Posterior cingulate gyrus (tissue), 11 donors: ENCODE measurements at regions not wholly inside any gene's neighbourhood (a gene's known extent, or its start where the extent isn't known, plus 50 kb on each side); places are given as distances from the start of the nearest gene placed in this dataset.
"Not testable (repeated sequence)": the region's sequence is repeated elsewhere in the genome, so short reads cannot be mapped to it uniquely, and the experiment has no call there.

Experiments
- DNase-seq, 10 donors: peaks; one replicate each; pipeline versions ENCODE4 v3.0.0 to v3.0.0-alpha.2; 2020 to 2021; ENCODE audit warnings: mixed read lengths in 3 of 10
- intact Hi-C: fragments of 100-400 bp; cut with DNase I; formaldehyde crosslinking; loops from one replicate; pipeline ENCODE4 v1.15.1; 2023

GRCh38 chr10:126722726-126723125, 52.2 kb upstream of the C10orf90 start:
- no peak for DNase-seq
- intact Hi-C loops, result no loop called here

- no peak for DNase-seq
- intact Hi-C loops, result no loop called here
Measured at GRCh38 chr10:126723226-126723625, 52.7 kb upstream of the C10orf90 start.

GRCh38 chr10:126729314-126729870, 58.9 kb upstream of the C10orf90 start:
- intact Hi-C loops, result no loop called here
- no peak for DNase-seq

- no peak for DNase-seq
- intact Hi-C loops, result no loop called here
Measured at GRCh38 chr10:126730856-126731609, 60.5 kb upstream of the C10orf90 start.

- DNase-seq, result no peak
Measured at GRCh38 chr10:126731610-126731990, 61.1 kb upstream of the C10orf90 start.

GRCh38 chr10:126732308-126732707, 61.8 kb upstream of the C10orf90 start:
- no peak for DNase-seq

More at GRCh38 chr10:126731610-126731990, 61.1 kb upstream of the C10orf90 start:
- intact Hi-C loops, result no loop called here

GRCh38 chr10:126732868-126733267, 62.4 kb upstream of the C10orf90 start:
- intact Hi-C loops, result no loop called here
- DNase-seq, result no peak

More at GRCh38 chr10:126732308-126732707, 61.8 kb upstream of the C10orf90 start:
- intact Hi-C loops, result no loop called here

- DNase-seq, result no peak
- intact Hi-C loops, result no loop called here
Measured at GRCh38 chr10:126734015-126734414, 63.5 kb upstream of the C10orf90 start.

- peak in 3 of 10 donors; percentile 12 to 83 (median 17) for DNase-seq
- intact Hi-C loops, result no loop called here
Measured at GRCh38 chr10:126734967-126735366, 64.5 kb upstream of the C10orf90 start.

GRCh38 chr10:126736142-126736541, 65.6 kb upstream of the C10orf90 start:
- DNase-seq, result no peak
- intact Hi-C loops, result no loop called here

GRCh38 chr10:126736727-126737126, 66.2 kb upstream of the C10orf90 start:
- intact Hi-C loops, result no loop called here

GRCh38 chr10:126738001-126738400, 67.5 kb upstream of the C10orf90 start:
- intact Hi-C loops, result no loop called here
- DNase-seq, result no peak

More at GRCh38 chr10:126736727-126737126, 66.2 kb upstream of the C10orf90 start:
- DNase-seq, result no peak

GRCh38 chr10:126744571-126744970, 74.1 kb upstream of the C10orf90 start:
- DNase-seq, result no peak
- intact Hi-C loops, result loop anchor here (10.0 kb wide), 1 partner anchor 760 kb away; no protein-coding TSS in a partner anchor

- intact Hi-C loops, result loop anchor here (5.0 to 10.0 kb wide), 2 partner anchors 77 to 764 kb away; partner anchors contain the start of gene C10orf90
- peak; percentile 27 to 96 (median 81) for DNase-seq
Measured at GRCh38 chr10:126749015-126749655, 78.6 kb upstream of the C10orf90 start.

- intact Hi-C loops, result no loop called here
- DNase-seq, result no peak
Measured at GRCh38 chr10:126754966-126755365, 84.5 kb upstream of the C10orf90 start.

- intact Hi-C loops, result no loop called here
- no peak for DNase-seq
Measured at GRCh38 chr10:126758867-126759266, 88.4 kb upstream of the C10orf90 start.

GRCh38 chr10:126759531-126759930, 89.0 kb upstream of the C10orf90 start:
- intact Hi-C loops, result no loop called here
- no peak for DNase-seq

- intact Hi-C loops, result not testable (repeated sequence)
Measured at GRCh38 chr10:126766646-126767045, 96.2 kb upstream of the C10orf90 start.

GRCh38 chr10:126770809-126771208, 100.3 kb upstream of the C10orf90 start:
- intact Hi-C loops, result no loop called here
- DNase-seq, result no peak

More at GRCh38 chr10:126766646-126767045, 96.2 kb upstream of the C10orf90 start:
- not testable (repeated sequence) for DNase-seq

- DNase-seq, result no peak
- intact Hi-C loops, result no loop called here
Measured at GRCh38 chr10:126776168-126776567, 105.7 kb upstream of the C10orf90 start.

- intact Hi-C loops, result no loop called here
- no peak for DNase-seq
Measured at GRCh38 chr10:126777714-126778113, 107.2 kb upstream of the C10orf90 start.
